Liver (tissue), 8 donors: ENCODE measurements at regions not wholly inside any gene's neighbourhood (a gene's known extent, or its start where the extent isn't known, plus 50 kb on each side); places are given as distances from the start of the nearest gene placed in this dataset.

ENCODE experiments used
- DNase-seq: peaks from one replicate; pipeline ENCODE4 v3.0.0-alpha.2; 2017; ENCODE audit warnings: low spot score
- H3K27ac ChIP-seq, 2 donors: one replicate each; pipeline ENCODE4 v1.7.0; 2013; ENCODE audit warnings: inconsistent platforms in 2 of 2, low read length in 2 of 2, control low read depth in 1 of 2, low read depth in 1 of 2, mild to moderate bottlenecking in 1 of 2
- H3K27me3 ChIP-seq, 4 donors: one replicate each; pipeline versions ENCODE4 v1.6.1 to v1.7.0; 2013; ENCODE audit warnings: low read length in 3 of 4, inconsistent platforms in 1 of 4, mild to moderate bottlenecking in 1 of 4, moderate library complexity in 1 of 4; ENCODE audit not compliant: control insufficient read depth in 4 of 4, insufficient read depth in 4 of 4
- H3K36me3 ChIP-seq, 4 donors: one replicate each; pipeline versions ENCODE4 v1.6.1 to v1.7.0; 2013; ENCODE audit warnings: low read length in 3 of 4, mild to moderate bottlenecking in 3 of 4, low read depth in 1 of 4, moderate library complexity in 1 of 4; ENCODE audit not compliant: control insufficient read depth in 4 of 4, insufficient read depth in 3 of 4
- H3K4me1 ChIP-seq, 4 donors: one replicate each; pipeline versions ENCODE4 v1.6.1 to v1.7.0; 2013; ENCODE audit warnings: low read length in 3 of 4, mild to moderate bottlenecking in 3 of 4, moderate library complexity in 1 of 4; ENCODE audit not compliant: control insufficient read depth in 4 of 4, insufficient read depth in 4 of 4
- H3K4me3 ChIP-seq, 3 donors: one replicate each; pipeline versions ENCODE4 v1.6.1 to v1.7.0; 2013; ENCODE audit warnings: low read length in 3 of 3, control low read depth in 1 of 3, low read depth in 1 of 3, mild to moderate bottlenecking in 1 of 3
- H3K9ac ChIP-seq, 2 donors: one replicate each; pipeline ENCODE4 v1.7.0; 2013; ENCODE audit warnings: low read length in 2 of 2, mild to moderate bottlenecking in 2 of 2, moderate library complexity in 2 of 2, control low read depth in 1 of 2, low read depth in 1 of 2
- H3K9me3 ChIP-seq, 4 donors: one replicate each; pipeline versions ENCODE4 v1.6.1 to v1.7.0; 2013; ENCODE audit warnings: low read length in 3 of 4; ENCODE audit not compliant: control insufficient read depth in 4 of 4
- EGR1 ChIP-seq, 2 donors: IDR thresholded peaks; 2 replicates each; pipeline ENCODE4 v1.6.1; 2016 to 2018; ENCODE audit warnings: antibody characterized with exemption in 2 of 2, low read depth in 2 of 2
- FOXA1 ChIP-seq: IDR thresholded peaks from 2 replicates; pipeline ENCODE4 v1.6.1; 2016; ENCODE audit warnings: antibody characterized with exemption
- FOXA2 ChIP-seq: IDR thresholded peaks from 2 replicates; pipeline ENCODE4 v1.6.1; 2016; ENCODE audit warnings: antibody characterized with exemption
- GABPA ChIP-seq, 2 donors: IDR thresholded peaks in 1 of 2; conservative IDR thresholded peaks in 1 of 2; 2 replicates each; pipeline ENCODE4 v1.6.1; 2016; ENCODE audit warnings: antibody characterized with exemption in 2 of 2, mild to moderate bottlenecking in 1 of 2, moderate library complexity in 1 of 2
- HNF4A ChIP-seq, 2 donors: conservative IDR thresholded peaks; 2 replicates each; pipeline ENCODE4 v1.6.1; 2016; ENCODE audit warnings: antibody characterized with exemption in 2 of 2, mild to moderate bottlenecking in 2 of 2
- HNF4G ChIP-seq: IDR thresholded peaks from 2 replicates; pipeline ENCODE4 v1.6.1; 2016; ENCODE audit warnings: antibody characterized with exemption
- JUND ChIP-seq, 2 donors: IDR thresholded peaks; 2 replicates each; pipeline ENCODE4 v1.6.1; 2016; ENCODE audit warnings: antibody characterized with exemption in 2 of 2
- NR2F2 ChIP-seq: IDR thresholded peaks from 2 replicates; pipeline ENCODE4 v1.6.1; 2016; ENCODE audit warnings: antibody characterized with exemption
- RAD21 ChIP-seq, 2 donors: IDR thresholded peaks; 2 replicates each; pipeline ENCODE4 v1.6.1; 2016; ENCODE audit warnings: antibody characterized with exemption in 2 of 2, mild to moderate bottlenecking in 2 of 2
- RXRA ChIP-seq, 2 donors: IDR thresholded peaks; 2 replicates each; pipeline ENCODE4 v1.6.1; 2017 to 2018; ENCODE audit warnings: antibody characterized with exemption in 2 of 2, mild to moderate bottlenecking in 1 of 2
- SP1 ChIP-seq: IDR thresholded peaks from 2 replicates; pipeline ENCODE4 v1.6.1; 2018; ENCODE audit warnings: antibody characterized with exemption, mild to moderate bottlenecking
- TAF1 ChIP-seq: conservative IDR thresholded peaks from 2 replicates; pipeline ENCODE4 v1.6.1; 2016; ENCODE audit warnings: antibody characterized with exemption, mild to moderate bottlenecking
- YY1 ChIP-seq: IDR thresholded peaks from 2 replicates; pipeline ENCODE4 v1.6.1; 2016; ENCODE audit warnings: antibody characterized with exemption, mild to moderate bottlenecking
- WGBS: extraction: QIAGEN DNeasy Blood & Tissue Kit; methylation state at CpG from one replicate; pipeline ENCODE4 v1.1.7; 2013; 5-methylcytosine and 5-hydroxymethylcytosine counted together
- TF ChIP-seq, protein P1 (sequence below): IDR thresholded peaks from 2 replicates; pipeline ENCODE4 v1.6.1; 2016; ENCODE audit warnings: antibody characterized with exemption
- TF ChIP-seq, protein P2 (sequence below): IDR thresholded peaks from 2 replicates; pipeline ENCODE4 v1.6.1; 2016; ENCODE audit warnings: antibody characterized with exemption
- TF ChIP-seq, protein P3 (sequence below): IDR thresholded peaks from 2 replicates; pipeline ENCODE4 v1.6.1; 2016; ENCODE audit warnings: antibody characterized with exemption, mild to moderate bottlenecking
- TF ChIP-seq, protein P4 (sequence below): fragments of 150-350 bp; IDR thresholded peaks from 2 replicates; pipeline ENCODE4 v1.5.1; 2017; ENCODE audit warnings: improper control_type of control experiment, low read depth, low read length; ENCODE audit not compliant: missing input control
- TF ChIP-seq, protein P5 (sequence below): IDR thresholded peaks from 2 replicates; pipeline ENCODE4 v1.6.1; 2016; ENCODE audit warnings: antibody characterized with exemption
- donor health status: healthy.
- donor health status: healthy.
- donor health status: healthy.
- donor health status: healthy.
- donor health status: healthy.

DNA sequence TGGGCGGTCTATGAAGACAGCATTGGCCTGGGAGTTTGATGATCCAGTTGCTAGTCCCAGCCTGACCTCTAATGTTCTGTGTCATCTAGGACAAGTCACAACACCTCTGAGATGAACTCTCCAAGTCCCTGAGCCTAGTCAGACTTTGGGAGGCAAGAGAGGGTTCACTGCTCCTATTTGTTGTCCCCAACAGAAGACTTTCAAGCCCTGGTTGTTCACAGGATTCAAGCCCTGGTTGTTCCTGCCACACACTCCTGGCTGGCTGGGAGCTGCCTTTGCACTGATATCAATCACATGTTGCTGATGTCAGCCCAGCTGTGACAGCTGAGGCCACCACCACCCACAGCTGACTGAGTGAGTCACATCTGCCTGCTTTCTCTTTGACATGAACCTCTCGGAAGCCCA is 253.2 kb upstream of the RASGEF1B start:
- Histone ChIP-seq H3K9me3 (no peaks in the 10 kb centered on the region), H3K9ac (no peak overlapping the region), H3K4me1 (peaks cover 2 to 12% (median 8%) of the 10 kb centered on the region in 4 donors), H3K4me3 (no peak overlapping the region), H3K27ac (peak overlapping the region in 1 of 2 donors; percentile 33), H3K27me3 (no peaks in the 10 kb centered on the region), H3K36me3 (no peaks in the 10 kb centered on the region)
- WGBS, result 76% methylated on average over 2 of the region's 2 CpGs
- DNase-seq, result no peak
- TF ChIP-seq HNF4G (no peak), JUND (IDR thresholded peaks at IDR 0.05) (peak; percentile 90 to 91), HNF4A (conservative IDR thresholded peaks at IDR 0.05) (peak; percentile 34 to 40), FOXA1 (no peak), RXRA (IDR thresholded peaks at IDR 0.05) (peak; percentile 42 to 64), TAF1 (no peak), FOXA2 (no peak), GABPA (IDR thresholded peaks at IDR 0.05 in 1 of 2, conservative IDR thresholded peaks at IDR 0.05 in 1 of 2) (no peak), SP1 (peak; percentile 57), RAD21 (IDR thresholded peaks at IDR 0.05) (peak; percentile 28 to 48), NR2F2 (no peak), EGR1 (IDR thresholded peaks at IDR 0.05; ENCODE audit: low read depth in 2 of 2) (no peak), YY1 (no peak)
- TF ChIP-seq, protein P1, sequence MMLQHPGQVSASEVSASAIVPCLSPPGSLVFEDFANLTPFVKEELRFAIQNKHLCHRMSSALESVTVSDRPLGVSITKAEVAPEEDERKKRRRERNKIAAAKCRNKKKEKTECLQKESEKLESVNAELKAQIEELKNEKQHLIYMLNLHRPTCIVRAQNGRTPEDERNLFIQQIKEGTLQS, result peak; percentile 72
- TF ChIP-seq, protein P2, sequence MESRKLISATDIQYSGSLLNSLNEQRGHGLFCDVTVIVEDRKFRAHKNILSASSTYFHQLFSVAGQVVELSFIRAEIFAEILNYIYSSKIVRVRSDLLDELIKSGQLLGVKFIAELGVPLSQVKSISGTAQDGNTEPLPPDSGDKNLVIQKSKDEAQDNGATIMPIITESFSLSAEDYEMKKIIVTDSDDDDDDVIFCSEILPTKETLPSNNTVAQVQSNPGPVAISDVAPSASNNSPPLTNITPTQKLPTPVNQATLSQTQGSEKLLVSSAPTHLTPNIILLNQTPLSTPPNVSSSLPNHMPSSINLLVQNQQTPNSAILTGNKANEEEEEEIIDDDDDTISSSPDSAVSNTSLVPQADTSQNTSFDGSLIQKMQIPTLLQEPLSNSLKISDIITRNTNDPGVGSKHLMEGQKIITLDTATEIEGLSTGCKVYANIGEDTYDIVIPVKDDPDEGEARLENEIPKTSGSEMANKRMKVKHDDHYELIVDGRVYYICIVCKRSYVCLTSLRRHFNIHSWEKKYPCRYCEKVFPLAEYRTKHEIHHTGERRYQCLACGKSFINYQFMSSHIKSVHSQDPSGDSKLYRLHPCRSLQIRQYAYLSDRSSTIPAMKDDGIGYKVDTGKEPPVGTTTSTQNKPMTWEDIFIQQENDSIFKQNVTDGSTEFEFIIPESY, result no peak
- TF ChIP-seq, protein P3, sequence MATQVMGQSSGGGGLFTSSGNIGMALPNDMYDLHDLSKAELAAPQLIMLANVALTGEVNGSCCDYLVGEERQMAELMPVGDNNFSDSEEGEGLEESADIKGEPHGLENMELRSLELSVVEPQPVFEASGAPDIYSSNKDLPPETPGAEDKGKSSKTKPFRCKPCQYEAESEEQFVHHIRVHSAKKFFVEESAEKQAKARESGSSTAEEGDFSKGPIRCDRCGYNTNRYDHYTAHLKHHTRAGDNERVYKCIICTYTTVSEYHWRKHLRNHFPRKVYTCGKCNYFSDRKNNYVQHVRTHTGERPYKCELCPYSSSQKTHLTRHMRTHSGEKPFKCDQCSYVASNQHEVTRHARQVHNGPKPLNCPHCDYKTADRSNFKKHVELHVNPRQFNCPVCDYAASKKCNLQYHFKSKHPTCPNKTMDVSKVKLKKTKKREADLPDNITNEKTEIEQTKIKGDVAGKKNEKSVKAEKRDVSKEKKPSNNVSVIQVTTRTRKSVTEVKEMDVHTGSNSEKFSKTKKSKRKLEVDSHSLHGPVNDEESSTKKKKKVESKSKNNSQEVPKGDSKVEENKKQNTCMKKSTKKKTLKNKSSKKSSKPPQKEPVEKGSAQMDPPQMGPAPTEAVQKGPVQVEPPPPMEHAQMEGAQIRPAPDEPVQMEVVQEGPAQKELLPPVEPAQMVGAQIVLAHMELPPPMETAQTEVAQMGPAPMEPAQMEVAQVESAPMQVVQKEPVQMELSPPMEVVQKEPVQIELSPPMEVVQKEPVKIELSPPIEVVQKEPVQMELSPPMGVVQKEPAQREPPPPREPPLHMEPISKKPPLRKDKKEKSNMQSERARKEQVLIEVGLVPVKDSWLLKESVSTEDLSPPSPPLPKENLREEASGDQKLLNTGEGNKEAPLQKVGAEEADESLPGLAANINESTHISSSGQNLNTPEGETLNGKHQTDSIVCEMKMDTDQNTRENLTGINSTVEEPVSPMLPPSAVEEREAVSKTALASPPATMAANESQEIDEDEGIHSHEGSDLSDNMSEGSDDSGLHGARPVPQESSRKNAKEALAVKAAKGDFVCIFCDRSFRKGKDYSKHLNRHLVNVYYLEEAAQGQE, result no peak
- TF ChIP-seq, protein P4, sequence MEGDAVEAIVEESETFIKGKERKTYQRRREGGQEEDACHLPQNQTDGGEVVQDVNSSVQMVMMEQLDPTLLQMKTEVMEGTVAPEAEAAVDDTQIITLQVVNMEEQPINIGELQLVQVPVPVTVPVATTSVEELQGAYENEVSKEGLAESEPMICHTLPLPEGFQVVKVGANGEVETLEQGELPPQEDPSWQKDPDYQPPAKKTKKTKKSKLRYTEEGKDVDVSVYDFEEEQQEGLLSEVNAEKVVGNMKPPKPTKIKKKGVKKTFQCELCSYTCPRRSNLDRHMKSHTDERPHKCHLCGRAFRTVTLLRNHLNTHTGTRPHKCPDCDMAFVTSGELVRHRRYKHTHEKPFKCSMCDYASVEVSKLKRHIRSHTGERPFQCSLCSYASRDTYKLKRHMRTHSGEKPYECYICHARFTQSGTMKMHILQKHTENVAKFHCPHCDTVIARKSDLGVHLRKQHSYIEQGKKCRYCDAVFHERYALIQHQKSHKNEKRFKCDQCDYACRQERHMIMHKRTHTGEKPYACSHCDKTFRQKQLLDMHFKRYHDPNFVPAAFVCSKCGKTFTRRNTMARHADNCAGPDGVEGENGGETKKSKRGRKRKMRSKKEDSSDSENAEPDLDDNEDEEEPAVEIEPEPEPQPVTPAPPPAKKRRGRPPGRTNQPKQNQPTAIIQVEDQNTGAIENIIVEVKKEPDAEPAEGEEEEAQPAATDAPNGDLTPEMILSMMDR, result no peak
- TF ChIP-seq, protein P5, sequence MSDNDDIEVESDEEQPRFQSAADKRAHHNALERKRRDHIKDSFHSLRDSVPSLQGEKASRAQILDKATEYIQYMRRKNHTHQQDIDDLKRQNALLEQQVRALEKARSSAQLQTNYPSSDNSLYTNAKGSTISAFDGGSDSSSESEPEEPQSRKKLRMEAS, result no peak
